ENCODE measurements at regions not wholly inside any gene's neighbourhood (a gene's known extent, or its start where the extent isn't known, plus 50 kb on each side); places are given as distances from the start of the nearest gene placed in this dataset.

GRCh38 chr12:118543651-118544050 lies 167.3 kb downstream of the SUDS3 start:
- BruUV-seq (replicated peaks), result no TSS peak
- ChIA-PET CTCF (no interaction called here), RAD21 (ENCODE audit: low non-redundant PET in 1 of 2, low total read pairs in 2 of 2, uncharacterized antibody in 2 of 2, unreplicated experiment in 2 of 2) (no interaction called here), POLR2A (no interaction called here)
- no peak for TF ChIP-seq JUND (IDR thresholded peaks at IDR 0.05)
- no peak for TF ChIP-seq EZH2phosphoT487 (IDR thresholded peaks at IDR 0.05; ENCODE audit: borderline replicate concordance)
- no peak for TF ChIP-seq YY1 (IDR thresholded peaks at IDR 0.05; ENCODE audit: extremely low read depth, insufficient replicate concordance, low read depth, low read length)
- TF ChIP-seq SP1 (IDR thresholded peaks at IDR 0.05; ENCODE audit: low read depth), result no peak
- no peak for TF ChIP-seq CBX3 (IDR thresholded peaks at IDR 0.05; ENCODE audit: low read depth)
- Histone ChIP-seq H4K20me1 (ENCODE audit: insufficient read depth) (no peaks in the 10 kb centered on the region), H3K9me3 (ENCODE audit: control insufficient read depth in 1 of 2, insufficient read depth in 1 of 2, low read depth in 1 of 2, low read length in 2 of 2) (no peaks in the 10 kb centered on the region), H3K9me2 (ENCODE audit: insufficient read depth) (no peaks in the 10 kb centered on the region), H3K27me3 (ENCODE audit: insufficient read depth, low read length) (no peaks in the 10 kb centered on the region), H3K27ac (ENCODE audit: low read depth, low read length) (no peak overlapping the region), H2AFZ (ENCODE audit: low read depth, low read length, poor library complexity, severe bottlenecking) (no peak overlapping the region), H3K4me2 (ENCODE audit: low read length) (no peak overlapping the region), H3K9ac (ENCODE audit: low read length) (no peak overlapping the region), H3K79me2 (ENCODE audit: insufficient read depth, low read length) (no peaks in the 10 kb centered on the region), H3K4me1 (ENCODE audit: control insufficient read depth in 1 of 2, insufficient read depth in 2 of 2, low read length in 2 of 2) (peaks cover 4 to 18% of the 10 kb centered on the region in 2 experiments; a peak in 3 of 4 replicates), H3K4me3 (replicated peaks in 1 of 2; ENCODE audit: low read depth in 1 of 2, low read length in 2 of 2) (no peak overlapping the region), H3K36me3 (ENCODE audit: control insufficient read depth in 1 of 2, insufficient read depth in 2 of 2, low read length in 2 of 2) (no peaks in the 10 kb centered on the region)
- ATAC-seq (no peak), DNase-seq (ENCODE audit: low read depth, low spot score) (no peak)
- intact Hi-C loops (cut with micrococcal nuclease), result no loop called here

GRCh38 chr12:118544569-118544968 lies 168.2 kb downstream of the SUDS3 start:
- peak overlapping the region in 1 of 2 experiments; percentile 3; a peak in 1 of 4 replicates for H3K4me3 ChIP-seq (replicated peaks in 1 of 2; ENCODE audit: low read depth in 1 of 2, low read length in 2 of 2)
- TF ChIP-seq ZFX (IDR thresholded peaks at IDR 0.05), result no peak
- peak; percentile 44 for TF ChIP-seq YY1 (IDR thresholded peaks at IDR 0.05; ENCODE audit: extremely low read depth, insufficient replicate concordance, low read depth, low read length)
- peak; percentile 64; the same call in 1 of the 2 replicates for TF ChIP-seq CEBPB (IDR thresholded peaks at IDR 0.05; ENCODE audit: low read depth)
- no peak for TF ChIP-seq REST (IDR thresholded peaks at IDR 0.05; ENCODE audit: low read depth)
- TF ChIP-seq EZH2 (IDR thresholded peaks at IDR 0.05), result no peak
- TF ChIP-seq ELF1 (IDR thresholded peaks at IDR 0.05; ENCODE audit: borderline replicate concordance, low read depth), result no peak
- peak; percentile 96 for TF ChIP-seq FOSL1 (IDR thresholded peaks at IDR 0.05; ENCODE audit: low read depth)
- TF ChIP-seq POLR2AphosphoS5 (IDR thresholded peaks at IDR 0.05; ENCODE audit: low read depth, low read length), result peak; percentile 41; the same call in 1 of the 2 replicates
- peak; percentile 27 for TF ChIP-seq TCF7L2 (IDR thresholded peaks at IDR 0.05; ENCODE audit: borderline replicate concordance, extremely low read depth, insufficient read depth, insufficient read length)
- peak; percentile 67 for TF ChIP-seq CBX3 (IDR thresholded peaks at IDR 0.05; ENCODE audit: low read depth)
- TF ChIP-seq EGR1 (IDR thresholded peaks at IDR 0.05; ENCODE audit: low read depth), result no peak
- TF ChIP-seq ZBTB33 (IDR thresholded peaks at IDR 0.05; ENCODE audit: extremely low read depth, insufficient replicate concordance, low read length), result no peak
- TF ChIP-seq SP1 (IDR thresholded peaks at IDR 0.05; ENCODE audit: low read depth), result peak; percentile 69
- TF ChIP-seq JUND (IDR thresholded peaks at IDR 0.05), result peak; percentile 76
- peak; percentile 79 for TF ChIP-seq SRF (IDR thresholded peaks at IDR 0.05; ENCODE audit: low read depth)
- TF ChIP-seq EZH2phosphoT487 (IDR thresholded peaks at IDR 0.05; ENCODE audit: borderline replicate concordance), result no peak

More at GRCh38 chr12:118544569-118544968, 168.2 kb downstream of the SUDS3 start:
- H3K79me2 ChIP-seq (ENCODE audit: insufficient read depth, low read length), result no peaks in the 10 kb centered on the region
- peak; percentile 90 for ATAC-seq
- no peak overlapping the region for H3K9ac ChIP-seq (ENCODE audit: low read length)
- ChIA-PET POLR2A (no interaction called here), CTCF (interaction anchor here (1.0 kb wide), 1 partner anchor 168 kb away, joined by 3 read pairs; the partner anchor contains the start of gene SUDS3), RAD21 (ENCODE audit: low non-redundant PET in 1 of 2, low total read pairs in 2 of 2, uncharacterized antibody in 2 of 2, unreplicated experiment in 2 of 2) (no interaction called here)
- peak overlapping the region; percentile 40 for H2AFZ ChIP-seq (ENCODE audit: low read depth, low read length, poor library complexity, severe bottlenecking)
- H3K27me3 ChIP-seq (ENCODE audit: insufficient read depth, low read length), result no peaks in the 10 kb centered on the region
- no TSS peak for BruUV-seq (replicated peaks)
- intact Hi-C loops (cut with micrococcal nuclease), result no loop called here
- peaks cover 4 to 18% of the 10 kb centered on the region in 2 experiments; a peak in 3 of 4 replicates for H3K4me1 ChIP-seq (ENCODE audit: control insufficient read depth in 1 of 2, insufficient read depth in 2 of 2, low read length in 2 of 2)
- H3K4me2 ChIP-seq (ENCODE audit: low read length), result peak overlapping the region; percentile 54
- no peaks in the 10 kb centered on the region for H3K9me2 ChIP-seq (ENCODE audit: insufficient read depth)
- peak overlapping the region; percentile 21; the same call in 1 of the 2 replicates for H3K27ac ChIP-seq (ENCODE audit: low read depth, low read length)
- DNase-seq (ENCODE audit: low read depth, low spot score), result peak; percentile 70
- H3K36me3 ChIP-seq (ENCODE audit: control insufficient read depth in 1 of 2, insufficient read depth in 2 of 2, low read length in 2 of 2), result no peaks in the 10 kb centered on the region
- H4K20me1 ChIP-seq (ENCODE audit: insufficient read depth), result no peaks in the 10 kb centered on the region
- no peaks in the 10 kb centered on the region for H3K9me3 ChIP-seq (ENCODE audit: control insufficient read depth in 1 of 2, insufficient read depth in 1 of 2, low read depth in 1 of 2, low read length in 2 of 2)

Data from HCT116 (cell line).